Adrenal gland (tissue), 9 donors: ENCODE measurements at regions not wholly inside any gene's neighbourhood (a gene's known extent, or its start where the extent isn't known, plus 50 kb on each side); places are given as distances from the start of the nearest gene placed in this dataset.

ENCODE experiments used
- DNase-seq, 7 donors: peaks; one replicate each; pipeline ENCODE4 v3.0.0-alpha.2; 2019 to 2020
- H3K27ac ChIP-seq, 5 donors: fragments of 200-600 bp; sonication (generic) in 4 of 5; 1 replicate in 3 of 5; 2 replicates in 2 of 5; pipeline versions ENCODE4 v1.5.1 to v1.8.0; 2016 to 2020; ENCODE audit warnings: mild to moderate bottlenecking in 1 of 5
- H3K27me3 ChIP-seq: fragments of 200-600 bp; 2 replicates; pipeline ENCODE4 v1.8.0; 2021
- H3K36me3 ChIP-seq, 2 donors: fragments of 200-600 bp; replicated peaks in 1 of 2; 1 replicate in 1 of 2; 2 replicates in 1 of 2; pipeline versions ENCODE4 v1.5.1 to v1.8.0; 2018 to 2022
- H3K4me1 ChIP-seq, 2 donors: fragments of 200-600 bp; replicated peaks in 1 of 2; 1 replicate in 1 of 2; 2 replicates in 1 of 2; pipeline versions ENCODE4 v1.5.1 to v1.8.0; 2018 to 2021
- H3K4me3 ChIP-seq, 4 donors: fragments of 200-600 bp; sonication (generic) in 3 of 4; one replicate each; pipeline ENCODE4 v1.5.1; 2016 to 2018
- H3K9me3 ChIP-seq, 3 donors: fragments of 200-600 bp; sonication (generic) in 1 of 3; replicated peaks in 1 of 3; 1 replicate in 2 of 3; 2 replicates in 1 of 3; pipeline versions ENCODE4 v1.5.1 to v1.8.0; 2016 to 2021
- CTCF ChIP-seq, 6 experiments: fragments of 450-650 bp in 4 of 6; fragments of 200-600 bp in 2 of 6; sonication (generic) in 1 of 6; IDR thresholded peaks; 1 replicate in 5 of 6; 2 replicates in 1 of 6; pipeline versions ENCODE4 v1.5.1 to v1.8.0; 2016 to 2021; ENCODE audit warnings: antibody characterized with exemption in 6 of 6, mild to moderate bottlenecking in 2 of 6, moderate library complexity in 1 of 6
- POLR2A ChIP-seq, 2 donors: fragments of 450-650 bp; IDR thresholded peaks; one replicate each; pipeline ENCODE4 v1.6.1; 2017; ENCODE audit warnings: antibody characterized with exemption in 2 of 2, mild to moderate bottlenecking in 2 of 2, moderate library complexity in 1 of 2
- WGBS, 4 donors: extraction: QIAGEN DNeasy Blood & Tissue Kit in 2 of 4; methylation state at CpG; one replicate each; pipeline versions ENCODE4 v1.1.5 to v1.1.7; 2013 to 2017; 5-methylcytosine and 5-hydroxymethylcytosine counted together
- intact Hi-C, 2 donors: fragments of 100-400 bp; cut with DNase I; formaldehyde crosslinking; loops; one replicate each; pipeline versions ENCODE4 v1.14.1 to v1.15.0; 2022 to 2023
- donor health status: healthy with polysubstance abuse.
- donor health status: Bipolar disorder and iron deficiency.
- donor health status: DM: yes; HTN: yes; CAD: no.
- donor health status: DM: no; HTN: no; CAD: no.
- donor health status: DM: no; HTN: no; CAD: no.

- intact Hi-C loops = no loop called here
- Histone ChIP-seq H3K27ac (no peak overlapping the region), H3K4me1 (no peaks in the 10 kb centered on the region), H3K4me3 (no peak overlapping the region), H3K9me3 (no peaks in the 10 kb centered on the region), H3K27me3 (no peaks in the 10 kb centered on the region), H3K36me3 (no peaks in the 10 kb centered on the region)
- no peak for TF ChIP-seq POLR2A (IDR thresholded peaks at IDR 0.05)
- 45 to 59% (median 51%) methylated on average over 2 of the region's 2 CpGs for WGBS, 4 donors
- no peak for DNase-seq
Observed at GRCh38 chr5:62030326-62030725, 275.7 kb upstream of the KIF2A start.

GRCh38 chr5:62038024-62038423, 268.0 kb upstream of the KIF2A start:
- DNase-seq = no peak
- intact Hi-C loops = no loop called here
- Histone ChIP-seq H3K4me3 (no peak overlapping the region), H3K27ac (no peak overlapping the region), H3K4me1 (no peaks in the 10 kb centered on the region), H3K9me3 (no peaks in the 10 kb centered on the region), H3K36me3 (no peaks in the 10 kb centered on the region), H3K27me3 (no peaks in the 10 kb centered on the region)
- WGBS, 4 donors = 76 to 89% (median 81%) methylated on average over 1 of the region's 1 CpG
- TF ChIP-seq CTCF (IDR thresholded peaks at IDR 0.05) (no peak), POLR2A (IDR thresholded peaks at IDR 0.05) (no peak)

GRCh38 chr5:62041156-62041756, 264.8 kb upstream of the KIF2A start:
- Histone ChIP-seq H3K27ac (no peak overlapping the region), H3K4me1 (no peaks in the 10 kb centered on the region), H3K36me3 (no peaks in the 10 kb centered on the region), H3K9me3 (no peaks in the 10 kb centered on the region), H3K27me3 (no peaks in the 10 kb centered on the region), H3K4me3 (no peak overlapping the region)
- TF ChIP-seq POLR2A (IDR thresholded peaks at IDR 0.05) = no peak
- TF ChIP-seq CTCF (IDR thresholded peaks at IDR 0.05) = no peak
- 24 to 40% (median 35%) methylated on average over 4 to 5 of the region's 5 CpGs for WGBS, 4 donors
- intact Hi-C loops = no loop called here
- DNase-seq = no peak

- no peaks in the 10 kb centered on the region for H3K9me3 ChIP-seq
- WGBS, 4 donors = 37 to 48% (median 45%) methylated on average over 3 of the region's 3 CpGs
- no peak for DNase-seq
- H3K27ac ChIP-seq = no peak overlapping the region
- intact Hi-C loops = no loop called here
- H3K36me3 ChIP-seq = no peaks in the 10 kb centered on the region
- TF ChIP-seq POLR2A (IDR thresholded peaks at IDR 0.05) (no peak), CTCF (IDR thresholded peaks at IDR 0.05) (no peak)
- H3K27me3 ChIP-seq = no peaks in the 10 kb centered on the region
- H3K4me3 ChIP-seq = no peak overlapping the region
- no peaks in the 10 kb centered on the region for H3K4me1 ChIP-seq
Observed at GRCh38 chr5:62042007-62042406, 264.0 kb upstream of the KIF2A start.
